NCI-H345 (cell line): ENCODE measurements at regions not wholly inside any gene's neighbourhood (a gene's known extent, or its start where the extent isn't known, plus 50 kb on each side); places are given as distances from the start of the nearest gene placed in this dataset.
"Not testable (repeated sequence)": the region's sequence is repeated elsewhere in the genome, so short reads cannot be mapped to it uniquely, and the experiment has no call there.

Source experiments
- DNase-seq: peaks from one replicate; lab custom pipeline; 2025; lab: John Stamatoyannopoulos, UW

DNA sequence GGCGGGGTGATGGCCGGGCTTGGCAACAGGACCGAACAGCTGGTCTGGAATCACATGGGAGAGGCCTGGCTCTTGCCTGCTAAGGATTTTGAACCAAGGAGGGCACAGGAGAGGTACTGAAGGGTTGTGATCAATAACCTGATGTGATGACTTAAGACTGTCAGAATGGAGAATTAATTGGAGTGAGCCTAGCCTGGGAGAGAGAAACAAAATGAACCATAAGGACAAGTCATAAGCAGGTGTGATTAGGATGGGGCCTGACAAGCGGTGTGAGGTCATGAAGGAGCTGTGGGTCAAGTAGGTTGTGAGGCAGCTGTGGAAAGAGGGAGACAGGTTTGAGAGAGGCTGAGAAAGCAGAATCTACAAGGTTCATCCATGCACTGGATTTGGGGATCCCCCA is 104.6 kb downstream of the MED10 start:
- no peak for DNase-seq

DNA sequence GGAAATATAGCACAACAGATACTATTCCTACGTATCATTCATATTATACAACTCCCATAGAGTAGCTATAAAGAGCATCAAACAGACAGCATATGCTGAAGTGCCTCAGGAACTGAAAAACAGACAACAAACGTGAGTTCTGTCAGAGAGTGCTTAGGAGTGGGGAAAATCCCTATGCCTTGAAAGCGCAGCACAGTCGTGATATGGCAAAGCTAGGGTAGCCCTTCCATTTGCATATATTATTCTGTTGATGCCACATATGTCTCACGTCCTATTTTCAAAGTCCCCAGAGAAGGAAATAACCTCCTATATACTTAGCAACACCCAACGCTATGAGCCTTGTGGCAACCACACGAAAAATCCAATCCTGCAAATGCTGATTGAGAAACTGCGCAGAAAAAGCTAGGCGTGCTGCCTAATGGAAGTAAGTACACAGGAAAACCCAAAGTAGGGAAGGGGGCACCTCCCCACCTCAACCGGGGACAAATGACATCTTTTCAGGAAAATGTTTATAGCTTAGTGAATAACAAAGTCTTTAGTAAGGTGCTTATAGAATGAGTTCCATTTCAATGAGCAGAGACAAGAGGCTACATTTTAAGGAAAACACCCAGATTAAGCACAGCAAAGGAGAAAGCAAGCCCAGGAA is 105.1 kb downstream of the MED10 start:
- no peak for DNase-seq

DNA sequence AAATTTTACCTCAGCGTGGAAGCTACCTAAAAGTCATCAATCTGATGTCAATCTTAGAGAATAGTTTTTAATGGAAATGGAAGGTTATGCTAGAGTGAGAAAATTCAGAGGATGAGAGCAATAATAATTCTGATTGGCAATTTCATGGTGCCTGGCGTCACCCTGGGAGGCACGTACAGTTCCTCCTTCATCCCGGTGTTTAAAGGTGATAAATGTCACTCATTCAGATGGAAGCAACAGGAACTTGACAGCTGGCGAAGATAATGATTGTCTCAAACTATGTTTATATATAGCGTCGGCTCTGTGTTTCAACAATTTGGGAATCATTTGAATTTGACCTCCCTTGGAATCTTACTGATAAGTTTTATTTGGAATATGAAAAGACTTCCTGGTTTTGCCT is 108.4 kb downstream of the MED10 start:
- no peak for DNase-seq

DNA sequence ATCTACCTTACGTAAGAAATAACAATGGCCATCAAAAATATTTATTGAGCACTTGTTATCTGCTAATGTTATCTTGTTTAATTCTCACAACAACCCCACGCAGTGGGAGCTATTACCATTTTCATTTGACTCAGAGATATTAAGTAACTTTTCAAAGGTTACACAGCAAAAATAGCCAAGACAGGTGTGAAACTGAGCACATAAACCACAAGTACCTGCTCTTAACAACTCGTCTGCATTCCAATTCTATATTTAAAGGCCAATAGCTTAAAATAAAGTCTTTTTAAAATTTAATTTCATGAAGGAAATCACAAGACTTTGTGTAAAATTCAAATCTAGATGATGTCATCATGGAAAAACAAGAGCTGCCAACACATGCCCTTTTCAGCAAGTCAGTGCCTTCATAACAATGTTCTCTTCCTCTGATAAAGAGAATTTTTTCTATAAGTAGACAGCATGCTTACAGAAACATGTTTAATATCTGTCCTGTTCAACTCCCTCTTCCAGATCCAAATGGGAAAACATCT is 111.6 kb downstream of the MED10 start:
- no peak for DNase-seq

DNA sequence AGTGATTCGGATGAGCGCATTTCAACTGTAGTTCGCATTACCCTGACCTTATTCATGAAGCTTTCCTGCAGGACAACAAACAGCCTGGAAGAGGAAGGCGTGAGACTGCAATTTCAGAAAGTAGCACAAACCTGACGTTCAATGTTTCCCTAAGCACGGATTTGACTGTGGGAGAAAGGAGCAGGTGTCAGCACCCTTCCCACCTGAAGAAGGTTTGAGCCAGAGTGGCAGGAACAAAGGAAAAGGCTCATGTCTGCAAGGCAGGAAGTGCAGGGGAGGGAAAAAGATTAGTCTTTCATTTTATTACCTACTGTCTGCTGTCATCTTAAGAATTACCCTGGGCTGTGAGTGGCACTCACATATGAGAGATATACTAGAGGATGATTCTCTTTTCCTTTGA is 114.0 kb downstream of the MED10 start:
- DNase-seq: no peak

DNA sequence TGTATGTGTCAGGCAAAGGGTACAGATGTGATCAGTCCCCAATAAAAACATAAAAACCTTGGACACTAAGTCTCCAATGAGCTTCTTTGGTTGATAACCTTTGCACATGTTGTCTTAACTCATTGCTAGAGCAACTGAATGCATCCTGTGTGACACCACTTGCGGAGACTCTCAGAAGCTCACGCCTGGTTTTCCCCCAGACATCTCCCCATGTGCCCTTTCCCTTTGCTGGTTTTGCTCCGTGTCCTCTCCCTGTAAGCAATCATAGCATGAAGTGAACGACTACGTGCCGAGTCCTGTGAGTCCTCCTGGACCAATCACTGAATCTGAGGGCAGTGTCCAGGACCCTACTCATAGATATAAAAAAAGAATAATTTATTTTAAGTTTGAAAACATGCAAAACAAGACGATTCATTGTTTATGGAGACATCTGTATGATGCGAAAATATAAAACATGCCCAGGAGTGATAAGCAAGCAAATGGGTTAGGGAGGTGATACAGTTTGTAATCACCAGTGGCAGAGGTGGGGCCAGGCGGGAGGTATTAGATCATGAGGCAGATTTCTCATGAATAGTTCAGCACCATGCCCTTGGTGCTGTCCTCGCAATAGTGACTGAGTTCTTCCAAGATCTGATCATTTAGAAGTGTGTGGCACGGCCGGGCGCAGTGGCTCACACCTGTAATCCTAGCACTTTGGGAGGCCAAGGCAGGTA is 115.5 kb downstream of the MED10 start:
- DNase-seq: no peak

DNA sequence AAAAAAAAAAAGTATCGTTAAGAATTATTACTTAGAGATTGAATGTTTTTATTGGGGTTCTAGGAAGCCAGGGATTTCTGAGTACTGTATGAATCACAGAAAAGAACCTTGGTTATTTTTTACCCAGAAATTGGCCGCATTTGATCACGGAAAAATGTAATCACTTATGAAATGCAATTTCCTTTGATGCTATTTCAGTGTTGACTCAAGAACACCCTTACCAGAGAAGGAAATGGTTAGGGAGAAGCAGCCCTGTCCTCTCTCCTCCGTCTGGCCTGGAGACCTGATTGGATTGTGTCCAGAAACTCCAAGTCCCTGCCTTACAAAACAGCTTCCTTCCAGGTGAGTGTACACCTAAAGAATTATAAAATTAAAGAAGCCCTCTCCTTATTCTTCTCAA is 116.7 kb downstream of the MED10 start:
- DNase-seq: no peak

DNA sequence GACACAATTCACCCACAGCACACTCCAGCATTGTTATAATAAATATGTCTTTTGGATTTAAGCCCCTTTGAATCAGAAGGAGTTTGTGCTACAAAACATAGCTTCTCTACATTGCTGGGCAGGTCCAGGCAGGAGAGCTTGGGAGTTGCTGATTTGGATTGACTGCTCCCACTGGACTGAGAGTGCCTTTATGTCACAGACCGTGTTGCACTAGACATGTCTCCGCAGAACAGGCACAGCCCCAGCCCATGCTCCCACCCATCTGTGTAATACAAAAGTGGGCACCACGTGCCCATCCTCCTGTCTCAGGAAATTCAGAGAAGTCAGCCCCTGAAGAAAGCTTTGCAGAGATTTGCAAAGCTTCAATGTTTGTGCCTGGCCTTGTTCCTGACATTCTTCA is 117.1 kb downstream of the MED10 start:
- no peak for DNase-seq

DNA sequence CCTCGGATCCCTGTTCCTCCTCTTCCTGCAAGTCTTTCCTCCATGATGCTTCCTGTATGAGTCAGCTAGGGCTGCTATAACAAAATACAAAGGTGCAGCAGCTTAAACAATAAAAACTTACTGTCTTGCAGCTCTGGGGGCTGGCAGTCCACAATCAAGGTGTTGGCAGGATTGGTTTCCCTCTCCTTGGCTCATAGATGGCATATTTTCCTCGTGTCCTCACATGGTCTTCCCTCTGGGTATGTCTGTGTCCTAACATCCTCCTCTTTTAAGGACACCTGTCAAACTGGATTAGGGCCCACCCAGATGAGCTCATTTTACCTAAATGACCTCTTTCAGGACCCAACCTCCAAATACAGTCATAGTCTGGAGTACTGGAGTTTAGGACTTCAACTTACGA is 117.5 kb downstream of the MED10 start:
- no peak for DNase-seq

DNA sequence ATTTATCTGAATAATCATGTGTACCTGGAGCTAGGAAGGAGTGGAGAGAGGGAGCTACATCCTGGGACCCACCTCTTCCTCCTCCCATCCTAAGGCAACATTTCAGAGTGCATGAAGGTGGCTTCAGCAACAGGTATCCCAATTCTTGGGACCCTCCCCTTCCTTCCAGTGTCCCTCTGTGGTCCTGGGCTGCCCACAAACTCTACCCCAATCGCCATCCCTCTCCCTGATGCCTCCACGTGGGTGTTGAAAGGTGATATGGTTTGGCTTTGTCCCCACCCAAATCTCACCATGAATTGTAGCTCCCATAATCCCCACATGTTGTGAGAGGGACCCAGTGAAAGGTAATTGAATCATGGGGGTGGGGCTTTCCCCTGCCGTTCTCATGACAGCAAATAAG is 121.4 kb downstream of the MED10 start:
- DNase-seq: no peak

DNA sequence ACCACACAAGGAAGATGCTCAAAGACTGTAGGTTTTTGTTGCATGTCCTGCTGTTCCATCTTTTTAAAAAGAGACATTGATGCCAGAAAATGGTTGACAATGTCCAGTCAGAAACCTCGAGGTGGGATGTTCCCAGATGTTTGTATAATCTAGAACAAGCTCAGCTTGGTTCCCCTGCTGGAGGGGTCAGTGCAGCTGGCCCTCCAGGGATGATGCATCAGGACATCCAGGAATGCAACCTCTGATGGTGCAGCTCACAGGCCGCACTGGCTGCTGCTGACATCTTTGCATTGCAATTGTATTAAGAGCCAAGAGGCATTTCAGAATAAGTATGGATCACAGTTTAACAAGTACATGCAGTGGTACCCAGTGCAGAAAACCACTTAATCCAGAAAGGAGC is 122.4 kb downstream of the MED10 start:
- no peak for DNase-seq

DNA sequence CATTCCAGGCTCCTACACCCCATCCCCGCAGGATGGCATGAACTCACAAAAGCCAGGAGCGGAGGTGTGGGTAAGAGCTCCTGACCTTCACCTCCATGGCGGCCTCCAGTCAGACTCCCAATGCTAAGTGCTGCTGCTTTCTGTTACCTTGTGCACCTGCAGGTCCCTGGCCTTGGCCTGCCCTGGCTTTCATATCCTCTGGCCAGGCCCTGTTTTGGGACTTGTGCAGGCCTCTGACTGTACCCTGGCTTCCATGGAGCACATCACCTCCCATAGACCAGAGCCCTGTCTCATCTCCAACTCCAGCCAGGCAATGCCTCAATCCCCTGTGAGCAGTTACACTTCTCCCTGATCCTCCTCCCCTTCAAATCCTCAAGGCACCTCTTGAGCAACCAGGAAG is 124.5 kb downstream of the MED10 start:
- DNase-seq: no peak

DNA sequence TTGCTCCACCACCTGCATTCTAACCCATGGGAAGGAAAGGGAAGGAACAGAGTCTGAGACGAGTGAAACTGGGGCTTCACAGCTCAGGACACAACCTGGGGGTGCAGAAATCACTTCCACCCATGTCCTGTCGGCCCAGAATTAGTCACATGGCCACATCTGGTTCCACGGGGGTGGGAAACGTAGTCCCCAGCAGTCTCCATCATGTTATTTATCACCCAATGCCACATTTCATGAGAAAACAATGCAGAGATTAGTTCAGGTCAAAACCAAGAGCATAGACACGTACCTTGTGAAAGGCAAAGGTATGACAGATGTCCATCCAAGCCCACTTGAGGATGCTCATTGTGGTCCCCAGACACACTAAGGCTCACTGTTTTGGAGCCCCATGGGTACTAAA is 125.1 kb downstream of the MED10 start:
- no peak for DNase-seq

DNA sequence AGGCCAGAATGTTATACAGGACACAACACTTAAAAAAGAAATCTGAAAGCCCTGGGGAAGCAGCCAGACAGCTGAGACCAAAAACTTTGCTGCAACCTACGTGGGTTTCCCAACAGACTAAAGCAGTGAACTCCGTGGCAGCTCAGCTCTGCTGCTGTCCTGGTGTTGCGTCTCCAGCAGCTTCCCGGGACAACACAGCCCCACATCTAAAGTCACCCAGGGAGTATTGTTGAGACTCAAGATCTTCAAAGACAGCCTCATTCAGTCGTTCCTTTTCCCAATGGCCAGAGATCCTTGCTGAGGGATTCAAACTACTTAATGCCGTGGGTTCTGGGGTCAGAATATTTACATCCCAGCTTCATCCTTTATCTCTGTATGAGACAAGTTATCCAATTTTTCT is 125.8 kb downstream of the MED10 start:
- no peak for DNase-seq

DNA sequence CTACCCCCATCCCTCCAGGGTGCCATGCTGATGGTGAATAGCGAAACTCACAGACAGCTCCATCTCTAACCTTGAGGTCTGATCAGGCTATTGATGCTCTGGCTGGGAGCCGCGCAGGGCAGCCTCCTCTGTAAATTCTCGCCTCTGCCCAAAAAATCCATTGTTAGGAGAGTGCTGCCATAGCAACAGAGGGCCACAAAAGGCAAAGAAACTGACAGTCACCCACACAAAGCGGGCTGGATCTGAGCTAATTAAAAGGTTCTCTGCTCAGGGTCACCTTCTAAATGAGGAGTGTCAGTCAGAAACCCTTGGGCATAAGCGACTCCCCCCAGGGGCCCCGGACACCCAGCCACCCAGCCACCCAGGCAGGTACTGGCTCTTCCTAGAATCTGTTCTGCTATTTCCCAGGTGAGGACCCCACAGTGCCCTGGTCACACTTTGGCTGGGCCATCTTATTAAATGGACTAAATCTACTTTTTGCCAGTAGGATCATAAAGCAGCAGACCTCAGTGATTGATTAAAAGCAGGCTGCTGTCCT is 126.7 kb downstream of the MED10 start:
- no peak for DNase-seq

DNA sequence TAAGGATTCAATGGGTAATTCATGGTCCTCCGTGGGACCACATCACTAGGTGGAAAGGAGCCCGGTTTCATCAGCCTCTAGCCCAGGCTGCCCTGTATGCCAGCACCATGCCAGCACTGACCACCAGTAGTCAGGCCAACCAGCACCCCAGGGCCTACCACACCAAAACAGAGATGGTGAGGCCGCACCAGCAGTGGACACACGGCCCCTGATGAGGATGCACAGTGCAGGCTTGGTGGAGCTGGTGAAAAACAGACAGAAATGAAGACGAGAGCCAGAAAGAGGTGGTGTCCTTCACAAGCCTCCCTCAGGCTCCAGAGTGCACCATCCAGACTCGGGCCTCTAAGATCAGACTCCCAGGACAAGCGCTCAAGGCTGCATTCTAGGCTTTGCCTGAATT is 128.2 kb downstream of the MED10 start:
- no peak for DNase-seq

DNA sequence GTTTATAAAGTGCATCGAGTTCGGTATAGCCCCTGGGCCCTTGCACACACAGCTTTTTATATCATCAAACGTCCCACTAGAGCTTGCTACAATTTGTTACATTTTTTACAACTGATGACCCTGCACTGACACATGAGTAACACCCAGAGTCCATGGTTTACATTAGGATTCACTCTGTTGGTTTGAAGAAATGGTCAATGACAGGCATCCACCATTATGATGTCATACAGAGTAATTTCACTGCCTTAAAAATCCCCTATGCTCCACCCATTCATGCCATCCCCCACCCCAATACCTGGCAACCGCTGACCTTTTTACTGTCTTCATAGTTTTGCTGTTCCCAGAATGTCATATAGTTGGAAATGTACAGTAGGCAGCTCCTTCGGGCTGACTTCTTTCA is 130.2 kb downstream of the MED10 start:
- no peak for DNase-seq

DNA sequence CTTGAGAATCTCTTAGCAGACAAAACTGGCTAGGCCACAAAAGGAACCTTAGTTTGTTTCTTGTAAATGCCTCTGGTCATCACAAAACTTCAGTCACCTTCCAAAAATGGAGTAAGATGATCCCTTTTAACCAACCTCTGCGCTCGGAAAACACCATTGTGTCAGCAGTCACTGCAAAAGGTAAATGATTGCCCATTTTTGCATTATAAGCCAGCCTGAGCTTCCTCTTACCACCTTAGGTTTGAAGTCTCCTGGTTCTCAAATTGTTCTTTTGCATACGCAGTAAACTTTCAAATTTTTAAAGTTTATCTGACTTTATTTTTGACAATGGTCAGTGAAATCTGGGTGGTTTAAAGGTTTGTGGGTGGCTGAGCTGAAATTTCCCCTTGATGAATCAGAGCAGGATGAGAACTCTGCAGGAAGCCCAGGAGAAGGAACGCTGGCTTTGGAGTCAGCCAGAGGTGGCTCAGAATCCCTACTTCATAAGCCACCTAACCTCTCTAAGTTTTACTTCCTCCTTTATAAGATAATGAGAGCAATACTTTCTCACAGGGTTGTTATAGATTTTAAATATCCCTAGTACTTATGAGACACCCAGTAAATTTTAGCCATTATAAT is 131.4 kb downstream of the MED10 start:
- no peak for DNase-seq

DNA sequence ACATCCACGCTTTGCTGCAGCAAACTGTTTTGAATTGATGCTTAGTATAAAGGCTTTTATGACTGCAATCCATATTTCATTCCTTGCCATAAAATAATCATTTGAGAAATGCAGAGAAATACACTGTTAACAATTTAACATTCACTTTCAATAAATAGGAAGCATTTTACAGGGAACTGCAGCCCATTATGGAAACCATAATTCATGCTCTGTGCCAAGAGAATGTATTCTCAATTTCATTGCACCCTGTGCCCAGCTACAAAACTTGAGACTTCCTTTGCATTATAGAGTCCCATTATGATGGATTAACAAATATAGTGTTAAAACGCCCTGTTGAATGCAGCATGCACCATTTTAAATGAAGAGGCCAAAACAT is 134.0 kb downstream of the MED10 start:
- no peak for DNase-seq

DNA sequence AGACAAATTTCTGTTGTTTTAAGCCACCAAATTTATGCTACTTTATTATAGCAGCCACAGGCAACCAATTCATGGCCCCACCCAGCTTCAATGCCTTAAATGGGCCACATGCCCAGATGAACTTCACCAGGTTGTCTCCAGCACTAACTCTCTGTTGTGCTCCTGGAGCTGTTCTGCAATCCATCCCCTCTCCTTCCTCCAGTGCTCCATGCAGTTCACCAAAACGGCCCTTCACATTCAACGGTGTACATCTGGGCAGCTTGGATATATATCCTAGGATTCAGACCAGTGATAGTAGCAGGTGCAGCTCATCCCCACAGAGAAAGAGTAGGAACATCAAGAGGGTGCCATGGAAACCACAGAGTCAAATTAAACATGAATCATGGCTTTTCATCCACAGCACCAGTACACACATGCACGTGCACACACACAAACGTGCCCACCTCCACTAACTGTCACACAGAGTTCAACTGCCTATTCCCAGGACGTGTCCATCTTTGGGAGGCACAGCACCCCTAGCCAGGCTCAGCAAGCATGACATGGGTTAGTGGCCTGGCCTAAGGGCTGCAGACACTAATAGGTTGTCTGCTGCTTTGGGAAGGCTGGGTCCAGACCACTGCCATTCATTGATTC is 134.5 kb downstream of the MED10 start:
- no peak for DNase-seq

DNA sequence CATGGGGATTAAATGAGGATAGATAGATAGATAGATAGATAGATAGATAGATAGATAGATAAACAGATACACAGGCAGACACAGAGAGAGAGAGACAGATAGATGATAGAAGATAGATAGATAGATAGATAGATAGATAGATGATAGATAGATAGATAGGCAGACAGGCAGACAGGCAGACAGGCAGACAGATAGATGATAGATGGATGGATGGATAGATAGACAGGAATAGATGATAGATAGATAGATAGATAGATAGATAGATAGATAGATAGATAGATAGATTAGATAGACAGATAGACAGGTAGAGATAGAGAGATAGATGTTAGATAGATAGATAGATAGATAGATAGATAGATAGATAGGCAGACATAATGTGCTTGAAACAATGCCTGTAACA is 137.3 kb downstream of the MED10 start:
- not testable (repeated sequence) for DNase-seq

DNA sequence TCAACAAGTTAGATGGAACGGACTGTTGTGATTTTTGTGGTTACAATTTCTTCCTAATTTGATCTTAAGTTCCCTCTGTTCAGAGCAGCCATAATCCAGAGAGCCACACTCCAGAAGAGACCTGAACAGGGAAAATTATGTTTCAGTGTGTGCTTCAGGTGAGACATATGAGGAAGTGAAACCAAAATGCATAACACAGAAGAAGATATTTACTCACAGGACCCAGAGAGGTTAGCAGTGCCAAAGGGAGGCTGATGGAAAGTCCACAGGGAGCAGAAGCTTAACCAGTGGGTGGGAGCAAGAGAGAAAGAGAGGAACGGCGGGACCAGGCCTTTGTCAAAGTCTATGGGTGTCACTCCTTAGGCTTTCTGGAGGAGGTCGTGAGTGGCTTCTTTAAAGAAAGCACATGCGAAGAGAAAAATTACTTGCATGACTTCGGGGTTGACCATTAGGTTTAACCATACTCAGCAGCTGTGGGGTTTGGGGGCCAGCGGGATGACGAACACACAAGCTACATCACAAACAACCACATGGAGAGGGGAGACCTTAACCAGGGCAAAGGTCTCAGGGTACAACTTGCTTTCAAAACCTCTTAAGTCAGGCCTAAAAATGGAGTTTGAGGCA is 141.4 kb downstream of the MED10 start:
- DNase-seq: no peak
